Vagina (tissue), 2 donors: ENCODE measurements at regions not wholly inside any gene's neighbourhood (a gene's known extent, or its start where the extent isn't known, plus 50 kb on each side); places are given as distances from the start of the nearest gene placed in this dataset.

Experiments used
- POLR2A ChIP-seq, 2 donors: fragments of 450-650 bp; IDR thresholded peaks; one replicate each; pipeline ENCODE4 v1.6.1; 2017; ENCODE audit warnings: antibody characterized with exemption in 2 of 2, mild to moderate bottlenecking in 2 of 2, moderate library complexity in 2 of 2
- TF ChIP-seq, protein P1 (sequence below), 3 experiments: fragments of 450-650 bp in 2 of 3; fragments of 200-600 bp in 1 of 3; sonication (generic) in 1 of 3; IDR thresholded peaks; one replicate each; pipeline ENCODE4 v1.5.1; 2017 to 2019; ENCODE audit warnings: antibody characterized with exemption in 3 of 3, mild to moderate bottlenecking in 2 of 3, moderate library complexity in 2 of 3

DNA sequence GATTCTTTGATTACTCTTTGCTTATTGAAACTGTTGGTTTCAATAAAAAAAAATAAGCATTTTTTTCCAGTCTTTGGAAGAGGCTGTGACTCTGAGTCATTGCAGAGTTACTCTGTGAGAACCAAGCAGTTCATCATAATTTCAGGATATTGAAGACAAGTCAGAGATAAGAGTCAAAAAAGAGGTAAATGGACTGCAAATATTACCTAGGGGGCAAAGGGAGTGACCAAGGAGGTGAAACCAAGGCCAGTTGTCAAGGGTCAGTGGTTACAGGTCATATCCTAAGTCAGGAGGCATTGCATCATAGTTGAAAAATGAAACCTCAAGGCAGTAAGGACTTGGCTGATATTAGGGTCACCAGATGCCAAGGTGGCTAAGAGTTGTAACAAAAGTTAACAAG is 597.1 kb upstream of the USP24 start:
- TF ChIP-seq, protein P1, sequence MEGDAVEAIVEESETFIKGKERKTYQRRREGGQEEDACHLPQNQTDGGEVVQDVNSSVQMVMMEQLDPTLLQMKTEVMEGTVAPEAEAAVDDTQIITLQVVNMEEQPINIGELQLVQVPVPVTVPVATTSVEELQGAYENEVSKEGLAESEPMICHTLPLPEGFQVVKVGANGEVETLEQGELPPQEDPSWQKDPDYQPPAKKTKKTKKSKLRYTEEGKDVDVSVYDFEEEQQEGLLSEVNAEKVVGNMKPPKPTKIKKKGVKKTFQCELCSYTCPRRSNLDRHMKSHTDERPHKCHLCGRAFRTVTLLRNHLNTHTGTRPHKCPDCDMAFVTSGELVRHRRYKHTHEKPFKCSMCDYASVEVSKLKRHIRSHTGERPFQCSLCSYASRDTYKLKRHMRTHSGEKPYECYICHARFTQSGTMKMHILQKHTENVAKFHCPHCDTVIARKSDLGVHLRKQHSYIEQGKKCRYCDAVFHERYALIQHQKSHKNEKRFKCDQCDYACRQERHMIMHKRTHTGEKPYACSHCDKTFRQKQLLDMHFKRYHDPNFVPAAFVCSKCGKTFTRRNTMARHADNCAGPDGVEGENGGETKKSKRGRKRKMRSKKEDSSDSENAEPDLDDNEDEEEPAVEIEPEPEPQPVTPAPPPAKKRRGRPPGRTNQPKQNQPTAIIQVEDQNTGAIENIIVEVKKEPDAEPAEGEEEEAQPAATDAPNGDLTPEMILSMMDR (IDR thresholded peaks at IDR 0.05): no peak
- TF ChIP-seq POLR2A (IDR thresholded peaks at IDR 0.05): no peak
